K562 (cell line): ENCODE measurements at regions not wholly inside any gene's neighbourhood (a gene's known extent, or its start where the extent isn't known, plus 50 kb on each side); places are given as distances from the start of the nearest gene placed in this dataset.
A peak's percentile ranks its signal among the peaks of the same experiment; 100 is the strongest.

Experiments used
- BHLHE40 ChIP-seq: IDR thresholded peaks from 2 replicates; pipeline ENCODE4 v1.6.1; 2011; ENCODE audit warnings: low read length, improper control_type of control experiment
- C11orf30 ChIP-seq: fragments of 450-650 bp; IDR thresholded peaks from 2 replicates; pipeline ENCODE4 v1.6.1; 2016; ENCODE audit warnings: low read depth, mild to moderate bottlenecking
- CBX8 ChIP-seq: fragments of 200-600 bp; sonication (generic); IDR thresholded peaks from 2 replicates; pipeline ENCODE4 v1.6.1; 2012; ENCODE audit warnings: borderline replicate concordance, mixed run types, low read depth, mild to moderate bottlenecking, moderate library complexity, mixed read lengths, low read length, control low read depth, inconsistent platforms; ENCODE audit not compliant: poor library complexity, severe bottlenecking; ENCODE audit errors: extremely low read depth
- ETV5 ChIP-seq: sonication (generic); formaldehyde crosslinking; IDR thresholded peaks from 2 replicates; pipeline ENCODE4 v1.4.0; 2020; ENCODE audit warnings: low read depth, mild to moderate bottlenecking, missing genetic modification reagents
- FOXJ2 ChIP-seq: fragments of 200-800 bp; sonication (Bioruptor generic); IDR thresholded peaks from 2 replicates; pipeline ENCODE4 v1.6.1; 2016; ENCODE audit warnings: missing genetic modification characterization, missing compliant biosample characterization
- GMEB1 ChIP-seq: fragments of 250-450 bp; sonication (Bioruptor Pico); IDR thresholded peaks from 2 replicates; pipeline ENCODE4 v1.4.0; 2020; ENCODE audit warnings: mild to moderate bottlenecking
- GTF2B ChIP-seq: IDR thresholded peaks from 2 replicates; pipeline ENCODE4 v1.6.1; 2011; ENCODE audit not compliant: insufficient read length; ENCODE audit errors: extremely low read depth
- HDAC2 ChIP-seq: fragments of 450-650 bp; IDR thresholded peaks from 2 replicates; pipeline ENCODE4 v1.6.1; 2016; ENCODE audit warnings: mild to moderate bottlenecking
- HMGN3 ChIP-seq: IDR thresholded peaks from 2 replicates; pipeline ENCODE4 v1.6.1; 2011; ENCODE audit warnings: borderline replicate concordance, low read depth, mild to moderate bottlenecking, mixed read lengths, low read length; ENCODE audit not compliant: insufficient read length; ENCODE audit errors: extremely low read depth
- HNRNPLL ChIP-seq: fragments of 200-400 bp; formaldehyde crosslinking; IDR thresholded peaks from 2 replicates; pipeline ENCODE4 v1.6.1; 2017; ENCODE audit warnings: low read length, low read depth, mild to moderate bottlenecking; ENCODE audit not compliant: poor library complexity, severe bottlenecking
- NFE2L1 ChIP-seq: fragments of 450-650 bp; IDR thresholded peaks from 2 replicates; pipeline ENCODE4 v1.6.1; 2016; ENCODE audit warnings: missing genetic modification characterization, low read depth, mild to moderate bottlenecking, missing compliant biosample characterization, moderate library complexity, borderline replicate concordance
- RCOR1 ChIP-seq, 2 experiments: IDR thresholded peaks; 2 replicates each; pipeline ENCODE4 v1.6.1; 2012; ENCODE audit warnings: low read depth in 2 of 2, low read length in 2 of 2, borderline replicate concordance in 1 of 2, improper control_type of control experiment in 1 of 2
- SFPQ ChIP-seq: fragments of 200-400 bp; formaldehyde crosslinking; IDR thresholded peaks from 2 replicates; pipeline ENCODE4 v1.6.1; 2017; ENCODE audit warnings: mild to moderate bottlenecking, low read depth, low read length, moderate library complexity
- SNIP1 ChIP-seq: fragments of 450-650 bp; IDR thresholded peaks from 2 replicates; pipeline ENCODE4 v1.7.1; 2017; ENCODE audit warnings: low read depth, mild to moderate bottlenecking
- SRSF1 ChIP-seq: fragments of 200-400 bp; formaldehyde crosslinking; IDR thresholded peaks from 2 replicates; pipeline ENCODE4 v1.6.1; 2017; ENCODE audit warnings: mild to moderate bottlenecking, low read depth, low read length, moderate library complexity
- ZKSCAN8 ChIP-seq: fragments of 200-800 bp; sonication (Bioruptor generic); IDR thresholded peaks from 2 replicates; pipeline ENCODE4 v1.6.1; 2016; ENCODE audit warnings: missing genetic modification characterization, missing compliant biosample characterization
- ZNF124 ChIP-seq: sonication (generic); formaldehyde crosslinking; IDR thresholded peaks from 2 replicates; pipeline ENCODE4 v1.8.1; 2022; ENCODE audit warnings: missing genetic modification reagents

GRCh38 chr6:15730442-15730841, 67.6 kb upstream of the DTNBP1 start (continued):
- TF ChIP-seq SFPQ (no peak), SNIP1 (no peak), HMGN3 (no peak), GTF2B (no peak), HDAC2 (peak; percentile 76; the same call in 1 of the 2 replicates), BHLHE40 (no peak), CBX8 (no peak), HNRNPLL (no peak), RCOR1 (IDR thresholded peaks at IDR 0.05; ENCODE audit: borderline replicate concordance in 1 of 2, low read depth in 2 of 2, low read length in 2 of 2) (peak in 1 of 2 experiments; percentile 54; a peak in 1 of 4 replicates), C11orf30 (no peak; the same call in 1 of the 2 replicates), ETV5 (CRISPR knock-in tag) (no peak), ZNF124 (CRISPR knock-in tag) (no peak), NFE2L1 (tag) (no peak), FOXJ2 (no peak), ZKSCAN8 (no peak), GMEB1 (CRISPR knock-in tag) (no peak), SRSF1 (no peak)
